NCI-H526 (cell line): ENCODE measurements at regions not wholly inside any gene's neighbourhood (a gene's known extent, or its start where the extent isn't known, plus 50 kb on each side); places are given as distances from the start of the nearest gene placed in this dataset.

Source experiments
- DNase-seq, 2 experiments: peaks; one replicate each; lab custom pipeline; 2025; lab: John Stamatoyannopoulos, UW

- DNase-seq = no peak
Observed at GRCh38 chr21:38196036-38196435, 60.8 kb upstream of the KCNJ15 start.

GRCh38 chr21:38202811-38203210, 54.0 kb upstream of the KCNJ15 start:
- DNase-seq = no peak

GRCh38 chr21:38203229-38203628, 53.6 kb upstream of the KCNJ15 start:
- no peak for DNase-seq

GRCh38 chr21:38205940-38206339, 50.9 kb upstream of the KCNJ15 start:
- DNase-seq = no peak

- no peak for DNase-seq
Observed at GRCh38 chr21:38206646-38207045, 50.1 kb upstream of the KCNJ15 start.
